Spleen (tissue), 7 donors: ENCODE measurements at regions not wholly inside any gene's neighbourhood (a gene's known extent, or its start where the extent isn't known, plus 50 kb on each side); places are given as distances from the start of the nearest gene placed in this dataset.

ENCODE experiments used
- POLR2A ChIP-seq, 3 donors: fragments of 450-650 bp; IDR thresholded peaks; one replicate each; pipeline ENCODE4 v1.5.1; 2017; ENCODE audit warnings: antibody characterized with exemption in 3 of 3, mild to moderate bottlenecking in 1 of 3
- TF ChIP-seq, protein P1 (sequence below), 11 experiments: fragments of 200-600 bp in 7 of 11; fragments of 450-650 bp in 4 of 11; sonication (generic) in 4 of 11; IDR thresholded peaks in 8 of 11; conservative IDR thresholded peaks in 3 of 11; 1 replicate in 7 of 11; 2 replicates in 4 of 11; pipeline versions ENCODE4 v1.4.0 to v1.8.0; 2016 to 2021; ENCODE audit warnings: antibody characterized with exemption in 11 of 11, inconsistent platforms in 4 of 11, mild to moderate bottlenecking in 1 of 11
- donor health status: DM: no; HTN: no; CAD: no; lungs with moderate emphysema.
- donor health status: DM: no; HTN: no; CAD: no.
- donor health status: DM: no; HTN: no; CAD: no.

DNA sequence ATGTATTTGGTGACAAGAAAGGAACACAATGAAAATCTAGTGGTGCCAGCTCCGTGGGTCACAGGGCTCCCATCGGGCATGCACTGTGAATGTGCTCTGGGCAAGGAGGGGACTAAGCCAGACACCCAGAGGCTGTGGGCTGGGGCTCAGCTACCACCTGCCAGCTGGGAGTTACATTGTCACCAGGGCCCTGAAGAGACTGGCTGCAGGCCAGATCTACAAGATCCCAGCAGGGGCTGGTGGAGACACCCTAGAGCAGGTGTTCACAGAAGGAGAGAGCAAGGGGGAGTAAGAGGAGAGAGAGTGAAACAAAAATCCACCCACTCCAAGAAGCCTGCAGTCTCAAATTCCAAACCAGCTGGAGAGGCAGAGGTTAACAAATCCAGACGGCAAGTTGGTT lies 116.6 kb upstream of the ADCY1 start:
- TF ChIP-seq, protein P1, sequence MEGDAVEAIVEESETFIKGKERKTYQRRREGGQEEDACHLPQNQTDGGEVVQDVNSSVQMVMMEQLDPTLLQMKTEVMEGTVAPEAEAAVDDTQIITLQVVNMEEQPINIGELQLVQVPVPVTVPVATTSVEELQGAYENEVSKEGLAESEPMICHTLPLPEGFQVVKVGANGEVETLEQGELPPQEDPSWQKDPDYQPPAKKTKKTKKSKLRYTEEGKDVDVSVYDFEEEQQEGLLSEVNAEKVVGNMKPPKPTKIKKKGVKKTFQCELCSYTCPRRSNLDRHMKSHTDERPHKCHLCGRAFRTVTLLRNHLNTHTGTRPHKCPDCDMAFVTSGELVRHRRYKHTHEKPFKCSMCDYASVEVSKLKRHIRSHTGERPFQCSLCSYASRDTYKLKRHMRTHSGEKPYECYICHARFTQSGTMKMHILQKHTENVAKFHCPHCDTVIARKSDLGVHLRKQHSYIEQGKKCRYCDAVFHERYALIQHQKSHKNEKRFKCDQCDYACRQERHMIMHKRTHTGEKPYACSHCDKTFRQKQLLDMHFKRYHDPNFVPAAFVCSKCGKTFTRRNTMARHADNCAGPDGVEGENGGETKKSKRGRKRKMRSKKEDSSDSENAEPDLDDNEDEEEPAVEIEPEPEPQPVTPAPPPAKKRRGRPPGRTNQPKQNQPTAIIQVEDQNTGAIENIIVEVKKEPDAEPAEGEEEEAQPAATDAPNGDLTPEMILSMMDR (IDR thresholded peaks at IDR 0.05 in 8 of 11, conservative IDR thresholded peaks at IDR 0.05 in 3 of 11) = no peak
- no peak for TF ChIP-seq POLR2A (IDR thresholded peaks at IDR 0.05)
